Fibroblast of lung (primary cell): ENCODE measurements at regions not wholly inside any gene's neighbourhood (a gene's known extent, or its start where the extent isn't known, plus 50 kb on each side); places are given as distances from the start of the nearest gene placed in this dataset.

Experiments used
- EZH2 ChIP-seq: IDR thresholded peaks from 2 replicates; pipeline ENCODE4 v1.5.1; 2012; ENCODE audit warnings: low read length, control low read depth, mild to moderate bottlenecking; ENCODE audit errors: missing control alignments
- TF ChIP-seq, protein P1 (sequence below), 2 donors: IDR thresholded peaks in 1 of 2; conservative IDR thresholded peaks in 1 of 2; 1 replicate in 1 of 2; 2 replicates in 1 of 2; pipeline ENCODE4 v1.5.1; 2011 to 2012; ENCODE audit warnings: low read length in 2 of 2, control low read depth in 1 of 2, inconsistent platforms in 1 of 2, low read depth in 1 of 2, mild to moderate bottlenecking in 1 of 2

DNA sequence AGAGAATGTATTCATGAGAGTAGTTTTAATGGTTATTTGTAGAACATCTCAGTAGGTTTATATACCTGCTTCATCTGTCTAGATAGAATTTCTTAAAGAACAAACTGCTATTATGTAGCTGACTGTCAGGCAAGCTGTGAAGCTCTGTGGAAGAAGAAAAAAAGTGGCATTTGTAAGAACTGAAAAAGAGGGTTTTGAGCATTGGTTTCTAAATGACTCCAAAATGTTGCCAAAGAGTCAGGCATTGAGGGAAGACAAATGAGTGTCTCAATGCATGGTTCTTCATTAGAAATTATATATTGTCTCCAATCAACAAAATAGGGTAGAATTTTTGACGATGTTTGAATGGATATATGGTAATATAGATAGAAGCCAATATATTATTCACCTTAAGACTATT is 1276.1 kb downstream of the KCNT2 start:
- no peak for TF ChIP-seq EZH2
- TF ChIP-seq, protein P1, sequence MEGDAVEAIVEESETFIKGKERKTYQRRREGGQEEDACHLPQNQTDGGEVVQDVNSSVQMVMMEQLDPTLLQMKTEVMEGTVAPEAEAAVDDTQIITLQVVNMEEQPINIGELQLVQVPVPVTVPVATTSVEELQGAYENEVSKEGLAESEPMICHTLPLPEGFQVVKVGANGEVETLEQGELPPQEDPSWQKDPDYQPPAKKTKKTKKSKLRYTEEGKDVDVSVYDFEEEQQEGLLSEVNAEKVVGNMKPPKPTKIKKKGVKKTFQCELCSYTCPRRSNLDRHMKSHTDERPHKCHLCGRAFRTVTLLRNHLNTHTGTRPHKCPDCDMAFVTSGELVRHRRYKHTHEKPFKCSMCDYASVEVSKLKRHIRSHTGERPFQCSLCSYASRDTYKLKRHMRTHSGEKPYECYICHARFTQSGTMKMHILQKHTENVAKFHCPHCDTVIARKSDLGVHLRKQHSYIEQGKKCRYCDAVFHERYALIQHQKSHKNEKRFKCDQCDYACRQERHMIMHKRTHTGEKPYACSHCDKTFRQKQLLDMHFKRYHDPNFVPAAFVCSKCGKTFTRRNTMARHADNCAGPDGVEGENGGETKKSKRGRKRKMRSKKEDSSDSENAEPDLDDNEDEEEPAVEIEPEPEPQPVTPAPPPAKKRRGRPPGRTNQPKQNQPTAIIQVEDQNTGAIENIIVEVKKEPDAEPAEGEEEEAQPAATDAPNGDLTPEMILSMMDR (conservative IDR thresholded peaks at IDR 0.05 in 1 of 2, IDR thresholded peaks at IDR 0.05 in 1 of 2; ENCODE audit: low read depth in 1 of 2, low read length in 2 of 2): no peak
